Epithelial cell of esophagus (primary cell): ENCODE measurements at regions not wholly inside any gene's neighbourhood (a gene's known extent, or its start where the extent isn't known, plus 50 kb on each side); places are given as distances from the start of the nearest gene placed in this dataset.
A peak's percentile ranks its signal among the peaks of the same experiment; 100 is the strongest.

Experiments used
- DNase-seq: peaks from one replicate; pipeline ENCODE4 v3.0.0; 2010; ENCODE audit warnings: low read depth
- H3K4me3 ChIP-seq: 2 replicates; pipeline ENCODE4 v1.5.1; 2011; ENCODE audit warnings: mild to moderate bottlenecking, low read length, control low read depth
- TF ChIP-seq, protein P1 (sequence below): IDR thresholded peaks from 2 replicates; pipeline ENCODE4 v1.5.1; 2011; ENCODE audit warnings: low read depth, mild to moderate bottlenecking, low read length, control low read depth, inconsistent platforms; ENCODE audit not compliant: insufficient read depth; ENCODE audit errors: missing control alignments

DNA sequence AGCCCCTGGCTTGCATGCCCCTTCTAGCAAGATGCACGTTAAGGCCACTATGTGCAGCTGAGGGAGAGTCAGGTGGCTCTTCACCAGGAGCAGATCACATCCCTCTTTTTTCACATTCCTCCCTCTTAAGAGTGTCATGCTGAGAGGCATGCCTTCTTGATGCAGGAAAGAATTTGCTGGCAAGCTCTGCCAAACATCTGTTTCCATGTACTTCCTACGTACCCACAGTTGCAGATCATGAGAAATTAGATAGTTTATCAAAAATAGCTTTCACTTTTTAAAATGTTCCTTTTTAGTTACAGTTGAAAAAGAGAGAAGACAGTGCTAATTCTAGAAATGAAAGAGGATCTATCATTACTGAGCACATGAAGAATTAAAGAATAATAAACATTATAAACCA lies 79.7 kb upstream of the ZNF722 start:
- no peak for DNase-seq
- H3K4me3 ChIP-seq = no peak overlapping the region
- TF ChIP-seq, protein P1, sequence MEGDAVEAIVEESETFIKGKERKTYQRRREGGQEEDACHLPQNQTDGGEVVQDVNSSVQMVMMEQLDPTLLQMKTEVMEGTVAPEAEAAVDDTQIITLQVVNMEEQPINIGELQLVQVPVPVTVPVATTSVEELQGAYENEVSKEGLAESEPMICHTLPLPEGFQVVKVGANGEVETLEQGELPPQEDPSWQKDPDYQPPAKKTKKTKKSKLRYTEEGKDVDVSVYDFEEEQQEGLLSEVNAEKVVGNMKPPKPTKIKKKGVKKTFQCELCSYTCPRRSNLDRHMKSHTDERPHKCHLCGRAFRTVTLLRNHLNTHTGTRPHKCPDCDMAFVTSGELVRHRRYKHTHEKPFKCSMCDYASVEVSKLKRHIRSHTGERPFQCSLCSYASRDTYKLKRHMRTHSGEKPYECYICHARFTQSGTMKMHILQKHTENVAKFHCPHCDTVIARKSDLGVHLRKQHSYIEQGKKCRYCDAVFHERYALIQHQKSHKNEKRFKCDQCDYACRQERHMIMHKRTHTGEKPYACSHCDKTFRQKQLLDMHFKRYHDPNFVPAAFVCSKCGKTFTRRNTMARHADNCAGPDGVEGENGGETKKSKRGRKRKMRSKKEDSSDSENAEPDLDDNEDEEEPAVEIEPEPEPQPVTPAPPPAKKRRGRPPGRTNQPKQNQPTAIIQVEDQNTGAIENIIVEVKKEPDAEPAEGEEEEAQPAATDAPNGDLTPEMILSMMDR = no peak

- no peak for DNase-seq
- TF ChIP-seq, protein P1 = no peak
- peak overlapping the region; percentile 42 for H3K4me3 ChIP-seq
These were observed 73.4 kb upstream of the ZNF722 start for GRCh38 chr7:63925262-63925625.

GRCh38 chr7:63925626-63926460 lies 72.8 kb upstream of the ZNF722 start:
- DNase-seq = peak; percentile 79
- TF ChIP-seq, protein P1 = no peak
- peak overlapping the region; percentile 42 for H3K4me3 ChIP-seq

GRCh38 chr7:63927261-63927660 lies 71.4 kb upstream of the ZNF722 start:
- H3K4me3 ChIP-seq = no peak overlapping the region
- TF ChIP-seq, protein P1 = no peak
- no peak for DNase-seq

- DNase-seq = no peak
- TF ChIP-seq, protein P1 = no peak
- no peak overlapping the region for H3K4me3 ChIP-seq
These were observed 67.5 kb upstream of the ZNF722 start for GRCh38 chr7:63931057-63931600.

DNA sequence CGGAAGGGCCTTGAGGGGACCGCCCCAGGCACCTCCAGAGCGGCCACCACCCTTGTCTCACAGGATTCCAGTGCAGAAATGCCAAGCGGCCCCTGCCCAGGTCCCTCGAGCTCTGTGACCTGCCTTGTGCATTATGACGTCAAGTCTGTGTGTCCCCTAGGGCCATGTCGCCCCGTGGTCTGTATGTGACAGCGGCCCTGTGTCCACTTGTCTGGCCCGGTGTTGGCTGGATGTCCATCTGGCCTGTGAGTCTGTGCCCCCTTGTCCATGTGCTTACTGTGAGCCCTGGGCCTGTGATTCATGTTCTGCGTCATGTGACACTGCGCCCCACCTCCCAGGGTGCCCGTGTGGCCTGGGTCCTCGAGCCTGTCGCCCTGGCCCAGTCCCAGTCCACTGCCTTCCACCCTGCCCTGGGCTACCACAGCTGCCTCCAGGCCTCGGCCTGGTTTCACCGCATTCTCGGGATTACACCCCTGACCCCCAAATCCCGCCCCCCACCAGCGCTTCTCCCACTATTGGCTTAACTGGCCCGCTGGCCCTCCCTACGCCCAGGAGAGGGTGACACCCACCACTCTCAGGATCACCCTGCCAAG lies 66.6 kb upstream of the ZNF722 start:
- no peak for DNase-seq
- H3K4me3 ChIP-seq = no peak overlapping the region
- TF ChIP-seq, protein P1 = no peak
